NCI-H82 treated with DMSO at 0.1 percent for 48 hours (cell line): ENCODE measurements at regions not wholly inside any gene's neighbourhood (a gene's known extent, or its start where the extent isn't known, plus 50 kb on each side); places are given as distances from the start of the nearest gene placed in this dataset.

Experiments used
- DNase-seq: peaks from one replicate; lab custom pipeline; 2025; ENCODE audit not compliant: unreplicated experiment; lab: John Stamatoyannopoulos, UW

- DNase-seq: no peak
These were observed 316.4 kb upstream of the TUSC1 start for GRCh38 chr9:25994605-25995004.

- DNase-seq: no peak
These were observed 312.1 kb upstream of the TUSC1 start for GRCh38 chr9:25990376-25990775.

- DNase-seq: no peak
These were observed 297.4 kb upstream of the TUSC1 start for GRCh38 chr9:25975667-25976066.

DNA sequence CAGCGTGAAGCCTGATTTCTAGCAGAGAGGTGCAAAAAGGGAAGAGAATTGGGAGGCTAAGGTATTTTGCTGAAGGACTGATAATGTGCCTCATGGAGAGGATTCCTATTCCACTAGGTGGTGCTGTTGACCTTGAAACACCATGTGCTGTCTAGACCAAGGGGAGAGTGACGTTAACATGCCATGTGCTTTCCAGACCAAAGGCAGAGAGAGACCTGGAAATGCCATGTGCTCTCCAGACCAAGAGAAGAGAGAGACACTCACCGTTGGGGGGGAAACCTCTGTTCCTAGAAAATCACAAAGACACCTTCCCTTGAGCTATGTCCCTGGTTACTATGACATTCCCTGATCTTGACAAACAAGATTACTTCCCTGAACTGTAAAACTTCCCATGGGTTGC, 286.0 kb upstream of the TUSC1 start:
- DNase-seq: peak; percentile 72

- DNase-seq: no peak
These were observed 281.9 kb upstream of the TUSC1 start for GRCh38 chr9:25960178-25960577.

DNA sequence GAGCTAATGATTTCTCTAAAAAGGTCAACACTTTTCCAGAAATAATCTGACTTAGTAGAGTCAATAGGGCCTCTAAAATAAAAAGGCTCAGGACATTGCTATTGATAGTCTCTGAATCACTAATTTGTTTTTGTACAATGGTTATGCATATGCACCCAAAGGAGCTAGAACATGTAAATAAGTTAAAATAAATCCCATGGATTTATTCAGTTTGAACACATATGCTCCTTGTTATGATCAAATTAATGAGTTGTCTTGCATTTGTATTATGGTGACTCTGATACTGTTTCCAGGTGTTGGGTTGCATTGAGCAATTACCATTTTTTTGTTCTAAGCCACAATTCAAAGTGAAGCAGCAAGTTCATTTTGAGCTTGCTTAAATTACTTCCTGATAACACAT, 276.0 kb upstream of the TUSC1 start:
- DNase-seq: no peak

DNA sequence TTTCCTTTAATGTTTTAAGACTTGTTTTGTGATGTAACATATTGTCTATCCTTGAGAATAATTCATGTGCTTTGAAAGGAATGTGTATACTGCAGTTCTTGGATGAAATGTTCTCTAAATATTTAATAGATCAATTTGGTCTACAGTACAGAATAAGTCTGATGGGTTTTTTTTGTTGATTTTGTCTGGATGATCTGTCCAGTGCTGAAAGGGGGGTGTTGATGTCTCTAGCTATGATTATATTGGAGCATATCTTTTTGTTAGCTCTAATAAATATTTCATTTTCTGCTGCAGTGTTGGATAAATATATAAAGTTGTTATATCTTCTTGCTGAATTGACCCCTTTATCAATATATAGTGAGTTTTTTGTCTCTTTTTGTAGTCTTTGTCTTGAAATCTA, 269.9 kb upstream of the TUSC1 start:
- DNase-seq: no peak

DNA sequence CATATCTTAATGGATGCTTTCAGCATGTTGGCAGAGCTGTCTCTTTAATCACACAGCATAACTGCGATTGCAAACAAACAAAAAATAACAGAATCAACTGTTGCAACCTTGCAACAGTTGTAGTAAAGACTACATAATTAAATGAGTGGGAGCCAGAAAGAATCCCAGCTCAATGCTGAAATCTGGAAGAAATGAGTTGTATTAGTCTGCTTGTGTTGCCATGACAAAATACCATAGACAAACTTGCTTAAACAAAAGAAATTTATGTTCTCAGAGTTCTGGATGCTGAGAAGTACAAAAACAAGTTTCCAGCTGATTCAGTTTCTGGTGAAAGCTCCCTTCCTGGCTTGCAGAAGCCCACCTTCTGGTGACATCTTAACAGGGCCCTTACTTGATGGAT, 260.9 kb upstream of the TUSC1 start:
- DNase-seq: no peak

DNA sequence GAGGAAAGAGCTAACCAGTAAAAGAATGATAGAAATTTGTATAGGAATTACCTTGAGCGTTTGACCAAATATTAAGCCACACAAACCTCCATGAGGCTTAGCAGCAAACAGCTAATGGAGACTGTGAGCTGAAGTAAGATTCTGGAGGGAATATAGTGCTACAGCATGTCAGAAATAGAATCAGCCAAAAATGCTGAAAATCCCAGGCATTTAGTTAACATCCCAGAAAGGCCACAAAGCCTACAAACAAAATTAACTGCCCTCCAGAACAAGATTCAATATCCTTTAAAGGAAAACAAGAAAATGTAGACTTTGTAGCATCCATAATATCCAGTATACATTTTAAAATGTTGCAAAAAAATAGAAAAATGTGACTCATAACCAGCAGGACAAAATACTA, 257.8 kb upstream of the TUSC1 start:
- DNase-seq: no peak

- no peak for DNase-seq
These were observed 256.9 kb upstream of the TUSC1 start for GRCh38 chr9:25935188-25935587.

- no peak for DNase-seq
These were observed 240.5 kb upstream of the TUSC1 start for GRCh38 chr9:25918761-25919160.

GRCh38 chr9:25917731-25918362, 239.6 kb upstream of the TUSC1 start:
- DNase-seq: no peak

GRCh38 chr9:25913806-25914205, 235.6 kb upstream of the TUSC1 start:
- no peak for DNase-seq

- no peak for DNase-seq
These were observed 226.5 kb upstream of the TUSC1 start for GRCh38 chr9:25904701-25905100.

DNA sequence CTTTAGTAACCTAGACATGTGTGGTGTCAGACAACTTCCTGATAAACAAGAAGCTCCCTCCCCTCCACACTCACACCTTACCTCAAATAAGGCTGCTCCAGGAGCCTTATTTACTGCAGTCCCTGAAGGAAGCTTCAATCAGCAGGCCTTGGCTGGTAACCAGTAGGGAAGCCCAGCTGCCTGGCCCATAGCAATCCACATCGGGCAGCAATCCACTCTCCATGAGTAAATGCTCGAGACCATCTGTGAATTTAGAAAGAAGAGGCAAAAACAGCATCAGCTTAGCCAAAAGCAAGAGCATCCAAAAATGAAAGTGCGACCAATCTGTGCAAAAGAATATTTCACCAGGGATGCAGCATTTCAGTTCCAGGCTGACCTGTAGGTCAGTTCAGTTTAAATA, 213.3 kb upstream of the TUSC1 start:
- no peak for DNase-seq

- no peak for DNase-seq
These were observed 211.4 kb upstream of the TUSC1 start for GRCh38 chr9:25889661-25890060.

DNA sequence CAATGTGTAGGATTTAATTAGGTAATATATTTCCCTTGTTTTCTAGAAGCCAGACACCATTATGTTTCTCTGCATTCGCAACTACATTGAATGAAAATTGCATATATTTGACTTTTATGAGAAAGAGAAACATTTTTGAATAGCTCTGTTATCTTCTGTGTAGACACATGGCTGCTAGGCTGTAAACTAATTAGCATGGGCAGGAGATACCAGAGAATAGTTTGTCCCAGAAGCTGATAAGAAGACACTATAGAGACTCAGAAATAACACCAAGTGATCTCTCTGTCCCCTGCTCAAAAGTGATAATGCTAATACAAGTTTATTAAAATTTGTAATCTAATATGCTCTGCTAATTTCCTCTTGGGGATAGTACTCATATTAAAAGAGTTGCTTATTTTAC, 198.0 kb upstream of the TUSC1 start:
- no peak for DNase-seq

- no peak for DNase-seq
These were observed 186.3 kb upstream of the TUSC1 start for GRCh38 chr9:25864509-25864908.

GRCh38 chr9:25861421-25861820, 183.2 kb upstream of the TUSC1 start:
- no peak for DNase-seq

DNA sequence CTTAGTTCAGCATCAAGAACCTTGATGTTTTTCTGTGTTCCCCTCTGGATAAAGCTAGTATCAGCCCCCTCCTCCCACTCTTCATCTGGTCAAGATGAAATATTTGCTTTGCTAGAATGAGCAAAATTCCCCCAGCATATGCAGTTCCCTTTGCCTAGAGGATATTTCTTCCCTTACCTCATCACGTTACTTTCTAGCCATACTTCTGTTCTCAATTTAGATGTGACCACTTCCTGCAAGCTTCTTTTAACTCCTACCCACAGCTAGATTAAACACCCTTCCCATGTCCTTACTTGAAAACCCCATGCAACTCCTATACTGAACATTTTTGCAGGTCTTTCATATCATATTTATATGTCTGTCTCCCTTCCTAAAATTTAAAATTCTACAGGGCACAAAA, 178.9 kb upstream of the TUSC1 start:
- no peak for DNase-seq

DNA sequence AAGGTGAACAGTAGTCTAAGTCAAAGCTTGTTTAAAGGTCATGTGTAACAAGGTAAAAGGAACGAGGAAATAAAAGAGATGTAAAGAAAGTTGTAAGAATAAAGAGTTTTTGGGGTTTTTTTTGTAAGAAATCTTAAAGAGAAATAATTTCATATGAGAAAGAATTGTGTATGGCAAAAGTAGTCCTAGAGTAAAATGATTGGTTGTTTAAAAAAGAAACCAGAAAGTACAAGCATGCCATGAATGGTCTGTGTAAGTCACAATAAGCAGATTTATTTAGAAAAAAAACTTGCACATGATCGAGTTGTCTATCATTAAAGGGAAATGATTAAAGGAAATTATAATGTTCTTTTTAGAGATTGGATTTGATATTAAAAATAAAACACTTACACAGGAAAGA, 172.6 kb upstream of the TUSC1 start:
- no peak for DNase-seq

DNA sequence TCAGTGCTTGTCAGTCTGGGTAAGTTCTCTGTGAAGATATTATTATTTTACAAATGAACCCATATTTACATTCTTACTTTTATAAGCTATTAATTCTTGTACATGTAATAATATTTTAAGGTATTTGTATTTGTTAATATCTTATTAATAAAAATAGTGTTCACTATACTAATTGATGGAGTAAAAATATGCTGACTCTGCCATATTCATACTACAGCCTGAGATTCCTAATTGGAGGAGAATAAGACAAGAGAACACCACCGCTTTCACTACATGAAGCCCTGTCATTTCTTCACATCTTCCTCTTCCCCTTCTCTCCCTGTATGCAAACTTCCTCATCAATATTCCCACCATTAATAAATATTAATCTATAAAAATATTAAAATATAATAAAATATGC, 167.6 kb upstream of the TUSC1 start:
- no peak for DNase-seq

DNA sequence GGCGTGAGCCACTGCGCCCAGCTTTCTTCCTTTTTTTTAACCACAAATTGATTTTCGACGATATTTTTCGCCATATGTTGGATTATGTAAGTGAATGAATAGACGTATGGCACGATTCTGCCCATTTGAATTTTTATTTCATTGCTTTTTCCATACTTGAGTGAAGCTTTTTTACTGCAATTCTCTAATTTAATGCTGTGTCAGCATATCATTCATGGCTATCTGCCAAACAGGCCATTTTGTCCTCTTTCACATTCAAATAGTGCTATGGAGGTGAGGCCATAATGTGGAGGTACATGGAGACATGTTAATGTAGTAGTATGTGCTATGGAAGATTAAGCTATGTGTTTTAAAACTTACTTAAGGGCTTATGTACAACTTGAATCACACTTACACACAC, 152.1 kb upstream of the TUSC1 start:
- DNase-seq: no peak

DNA sequence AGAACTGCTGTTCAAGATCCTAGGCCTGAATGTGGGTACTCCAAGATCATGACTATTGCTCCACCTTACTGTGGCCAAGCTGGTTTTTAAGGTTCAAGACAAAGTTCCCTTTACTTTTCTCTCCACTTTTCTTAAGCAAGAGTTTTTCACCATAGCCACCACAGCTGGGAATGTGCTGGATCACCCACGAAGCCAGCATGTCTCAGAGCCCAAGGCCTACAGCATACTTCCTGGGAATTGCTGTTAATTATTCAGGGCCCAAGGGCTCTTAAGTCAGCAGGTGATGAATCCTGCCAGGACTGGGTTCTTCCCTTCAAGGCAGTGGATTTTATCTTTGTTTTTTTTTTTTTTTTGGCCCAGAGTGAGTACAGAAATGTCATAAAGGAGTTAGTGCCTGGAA, 149.4 kb upstream of the TUSC1 start:
- DNase-seq: no peak
